IPS DF 19.7 (cell line): ENCODE measurements at regions not wholly inside any gene's neighbourhood (a gene's known extent, or its start where the extent isn't known, plus 50 kb on each side); places are given as distances from the start of the nearest gene placed in this dataset.
"Not testable (repeated sequence)": the region's sequence is repeated elsewhere in the genome, so short reads cannot be mapped to it uniquely, and the experiment has no call there.

ENCODE experiments used
- DNase-seq: peaks from one replicate; pipeline ENCODE4 v3.0.0-alpha.2; 2013; ENCODE audit warnings: low read depth, low spot score

- DNase-seq: no peak
Measured at GRCh38 chr6:10180138-10181074, 234.5 kb downstream of the TFAP2A start.

- no peak for DNase-seq
Measured at GRCh38 chr6:10177704-10178103, 237.2 kb downstream of the TFAP2A start.

GRCh38 chr6:10175362-10175761 is 239.5 kb downstream of the TFAP2A start:
- no peak for DNase-seq

GRCh38 chr6:10174761-10175160 is 240.1 kb downstream of the TFAP2A start:
- no peak for DNase-seq

- DNase-seq: no peak
Measured at GRCh38 chr6:10174056-10174455, 240.8 kb downstream of the TFAP2A start.

- not testable (repeated sequence) for DNase-seq
Measured at GRCh38 chr6:10171706-10172105, 243.2 kb downstream of the TFAP2A start.

- DNase-seq: no peak
Measured at GRCh38 chr6:10170816-10171215, 244.1 kb downstream of the TFAP2A start.

- DNase-seq: no peak
Measured at GRCh38 chr6:10166031-10166430, 248.8 kb downstream of the TFAP2A start.

- no peak for DNase-seq
Measured at GRCh38 chr6:10163203-10163962, 251.5 kb downstream of the TFAP2A start.

- DNase-seq: no peak
Measured at GRCh38 chr6:10156875-10157274, 258.0 kb downstream of the TFAP2A start.

- DNase-seq: no peak
Measured at GRCh38 chr6:10154251-10154650, 260.6 kb downstream of the TFAP2A start.

GRCh38 chr6:10151144-10151915 is 263.5 kb downstream of the TFAP2A start:
- no peak for DNase-seq

GRCh38 chr6:10149603-10150002 is 265.3 kb downstream of the TFAP2A start:
- no peak for DNase-seq

- DNase-seq: peak; percentile 48
Measured at GRCh38 chr6:10146715-10147451, 268.0 kb downstream of the TFAP2A start.

GRCh38 chr6:10144772-10145171 is 270.1 kb downstream of the TFAP2A start:
- DNase-seq: no peak

GRCh38 chr6:10141746-10142443 is 273.0 kb downstream of the TFAP2A start:
- DNase-seq: no peak

- no peak for DNase-seq
Measured at GRCh38 chr6:10140824-10141223, 274.1 kb downstream of the TFAP2A start.

GRCh38 chr6:10140136-10140535 is 274.7 kb downstream of the TFAP2A start:
- DNase-seq: no peak

- DNase-seq: no peak
Measured at GRCh38 chr6:10138917-10139316, 276.0 kb downstream of the TFAP2A start.

- no peak for DNase-seq
Measured at GRCh38 chr6:10136636-10137035, 278.2 kb downstream of the TFAP2A start.

- not testable (repeated sequence) for DNase-seq
Measured at GRCh38 chr6:10134185-10134584, 280.7 kb downstream of the TFAP2A start.
